ENCODE measurements at regions not wholly inside any gene's neighbourhood (a gene's known extent, or its start where the extent isn't known, plus 50 kb on each side); places are given as distances from the start of the nearest gene placed in this dataset.

DNA sequence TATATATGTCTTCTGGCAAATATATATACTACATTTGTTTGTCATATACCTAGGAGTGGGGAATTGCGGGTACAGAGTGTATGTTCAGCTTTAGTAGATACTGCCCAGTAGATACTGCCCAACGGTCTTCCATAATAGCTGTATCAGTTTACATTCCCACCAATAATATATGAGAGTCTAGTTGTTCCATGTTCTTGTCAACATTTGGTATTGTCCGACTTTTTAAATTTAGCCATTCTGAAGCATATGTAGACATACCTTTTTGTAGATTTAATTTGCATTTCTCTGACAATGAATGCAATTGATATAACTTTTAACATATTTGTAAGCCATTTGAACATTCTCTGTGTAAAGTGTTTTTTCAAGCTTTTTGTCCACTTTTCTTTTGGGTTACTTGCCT, 99.0 kb upstream of the HIVEP3 start:
- peaks cover 34% of the 10 kb centered on the region for H3K4me1 Mint-ChIP-seq (ENCODE audit: low read depth)
- DNase-seq = no peak
- H3K27ac Mint-ChIP-seq = no peak overlapping the region
- H3K36me3 Mint-ChIP-seq (ENCODE audit: low read depth) = no peaks in the 10 kb centered on the region
- peaks cover 4% of the 10 kb centered on the region for H3K9me3 Mint-ChIP-seq
- CTCF ChIA-PET = interaction anchor here (0.6 to 0.9 kb wide), 2 partner anchors 149 to 180 kb away, joined by 3 read pairs; no protein-coding TSS in a partner anchor
- no peak overlapping the region for H3K4me3 Mint-ChIP-seq
- H3K27me3 Mint-ChIP-seq (ENCODE audit: low read depth) = no peaks in the 10 kb centered on the region
- intact Hi-C loops (cut with micrococcal nuclease) = loop anchor here (2.0 kb wide), 2 partner anchors 17 to 67 kb away; no protein-coding TSS in a partner anchor

DNA sequence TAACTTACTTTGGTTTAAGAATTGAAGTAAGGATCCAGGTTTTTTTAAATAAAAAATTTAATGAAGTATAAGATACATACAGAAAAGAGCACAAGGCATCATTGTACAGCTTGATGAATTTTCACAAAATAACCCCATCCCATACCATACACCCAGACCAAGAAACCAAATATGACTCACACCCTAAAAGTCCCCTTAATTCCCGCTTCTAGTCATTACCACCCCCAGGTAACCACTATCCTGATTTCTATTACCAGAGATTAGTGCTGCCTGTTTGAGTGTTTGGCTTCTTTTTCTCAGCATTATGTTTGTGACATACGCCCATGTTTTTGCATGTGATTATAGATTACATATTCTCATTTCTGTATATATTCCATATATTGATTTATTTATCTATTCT, 98.5 kb upstream of the HIVEP3 start:
- Mint-ChIP-seq H3K4me1 (ENCODE audit: low read depth) (peaks cover 34% of the 10 kb centered on the region), H3K36me3 (ENCODE audit: low read depth) (no peaks in the 10 kb centered on the region), H3K4me3 (no peak overlapping the region), H3K27me3 (ENCODE audit: low read depth) (no peaks in the 10 kb centered on the region), H3K27ac (no peak overlapping the region), H3K9me3 (peaks cover 4% of the 10 kb centered on the region)
- intact Hi-C loops (cut with micrococcal nuclease) = loop anchor here (2.0 kb wide), 2 partner anchors 18 to 66 kb away; no protein-coding TSS in a partner anchor
- CTCF ChIA-PET = interaction anchor here (0.6 kb wide), 1 partner anchor 149 kb away, joined by 3 read pairs; no protein-coding TSS in a partner anchor
- peak; percentile 15 for DNase-seq

DNA sequence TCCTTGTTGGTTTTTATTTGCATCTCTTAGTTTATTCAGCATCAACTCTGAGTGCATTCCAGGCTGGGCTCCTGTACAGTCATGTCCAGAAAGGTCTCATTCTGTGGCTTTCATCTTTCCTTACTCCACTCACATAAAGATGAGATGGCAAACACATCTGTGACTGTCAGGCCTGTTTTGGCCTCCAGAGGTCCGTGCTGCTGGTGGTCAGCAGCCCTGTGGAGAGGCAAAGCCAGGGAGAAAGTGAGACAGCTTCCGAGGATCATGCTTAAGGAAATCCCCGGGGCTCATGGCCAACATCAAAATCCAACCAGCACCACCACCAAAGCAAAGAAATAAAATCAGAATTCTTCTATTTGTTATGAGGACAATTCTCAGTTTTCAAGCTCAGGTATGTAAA, 96.1 kb upstream of the HIVEP3 start:
- Mint-ChIP-seq H3K9me3 (peaks cover 4% of the 10 kb centered on the region), H3K27me3 (ENCODE audit: low read depth) (no peaks in the 10 kb centered on the region), H3K27ac (no peak overlapping the region), H3K4me3 (no peak overlapping the region), H3K36me3 (ENCODE audit: low read depth) (no peaks in the 10 kb centered on the region), H3K4me1 (ENCODE audit: low read depth) (peaks cover 44% of the 10 kb centered on the region)
- intact Hi-C loops (cut with micrococcal nuclease) = loop anchor here (5.0 kb wide), 1 partner anchor 78 kb away; no protein-coding TSS in a partner anchor
- DNase-seq = no peak
- CTCF ChIA-PET = no interaction called here

DNA sequence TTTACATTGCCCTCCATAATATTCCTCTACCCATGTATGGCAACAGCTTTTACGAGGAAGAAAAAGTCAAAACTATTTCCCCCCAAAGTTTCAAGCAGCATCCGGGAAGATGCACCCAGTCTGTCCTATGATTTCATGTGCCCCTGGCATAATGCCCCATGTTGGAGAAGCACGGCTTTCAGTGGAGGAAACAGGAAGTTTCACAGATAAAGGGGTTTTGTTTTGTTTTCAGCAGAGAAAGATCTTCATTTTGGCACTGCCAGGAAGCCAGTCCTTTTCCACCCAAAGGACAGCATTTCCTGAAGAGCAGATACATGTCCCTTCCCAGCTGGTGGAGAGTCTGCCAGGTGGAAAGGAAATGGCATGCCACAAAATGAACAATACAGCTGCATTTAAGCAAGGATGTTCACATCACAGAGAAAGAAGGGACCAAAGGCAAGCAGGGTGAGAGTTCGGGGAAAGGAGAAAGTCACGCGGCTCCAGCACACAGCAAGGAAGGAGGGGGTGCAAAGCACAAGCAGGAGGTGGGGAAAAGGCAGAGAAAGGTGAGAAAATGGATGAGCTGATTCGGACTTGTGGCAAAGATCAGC, 95.3 kb upstream of the HIVEP3 start:
- Mint-ChIP-seq H3K4me3 (peak overlapping the region; percentile 44), H3K4me1 (ENCODE audit: low read depth) (peaks cover 50% of the 10 kb centered on the region), H3K36me3 (ENCODE audit: low read depth) (no peaks in the 10 kb centered on the region), H3K27me3 (ENCODE audit: low read depth) (no peaks in the 10 kb centered on the region), H3K27ac (no peak overlapping the region), H3K9me3 (peaks cover 4% of the 10 kb centered on the region)
- CTCF ChIA-PET = no interaction called here
- intact Hi-C loops (cut with micrococcal nuclease) = loop anchor here (5.0 kb wide), 1 partner anchor 77 kb away; no protein-coding TSS in a partner anchor
- DNase-seq = peak; percentile 17

DNA sequence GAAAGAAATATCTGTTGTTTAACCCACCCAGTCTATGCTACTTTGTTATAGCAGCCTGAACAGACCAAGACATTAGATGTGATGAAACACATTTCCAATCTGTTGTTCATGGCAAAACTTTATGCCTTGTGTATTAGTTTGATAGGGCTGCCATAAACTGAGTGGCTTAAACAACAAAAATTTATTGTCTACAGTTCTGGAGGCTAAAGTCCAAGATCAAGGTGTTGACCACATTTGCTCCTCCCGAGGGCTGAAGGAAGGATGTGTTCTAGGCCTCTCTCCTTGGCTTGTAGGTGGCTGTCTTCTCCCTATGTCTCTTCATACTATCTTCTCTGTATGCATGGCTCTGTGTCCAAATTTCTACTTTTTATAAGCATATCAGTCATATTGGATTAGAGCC, 94.1 kb upstream of the HIVEP3 start:
- no peaks in the 10 kb centered on the region for H3K36me3 Mint-ChIP-seq (ENCODE audit: low read depth)
- intact Hi-C loops (cut with micrococcal nuclease) = loop anchor here (5.0 kb wide), 1 partner anchor 76 kb away; no protein-coding TSS in a partner anchor
- no peak overlapping the region for H3K27ac Mint-ChIP-seq
- DNase-seq = no peak
- H3K9me3 Mint-ChIP-seq = no peaks in the 10 kb centered on the region
- no peaks in the 10 kb centered on the region for H3K27me3 Mint-ChIP-seq (ENCODE audit: low read depth)
- no peak overlapping the region for H3K4me3 Mint-ChIP-seq
- H3K4me1 Mint-ChIP-seq (ENCODE audit: low read depth) = peaks cover 52% of the 10 kb centered on the region
- CTCF ChIA-PET = no interaction called here

DNA sequence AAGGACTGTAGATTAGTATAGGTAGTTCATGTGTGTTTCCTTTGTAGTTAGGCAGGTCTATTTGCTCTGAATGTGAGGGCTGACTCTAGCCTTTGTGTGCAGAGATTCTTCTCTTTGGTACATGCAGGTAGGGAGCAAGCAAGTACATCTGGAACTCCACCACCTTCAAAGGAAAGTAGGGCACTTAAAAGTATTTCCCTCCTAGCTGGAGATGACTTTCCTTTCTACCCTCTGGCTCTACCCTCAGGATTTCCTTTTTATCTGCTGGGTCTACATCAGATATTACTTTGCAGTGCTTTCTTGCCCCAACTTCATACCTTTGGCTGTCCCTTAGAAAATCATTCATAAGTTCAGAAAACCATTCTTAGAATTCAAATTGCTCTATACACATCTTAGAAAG, 91.7 kb upstream of the HIVEP3 start:
- DNase-seq = no peak
- H3K9me3 Mint-ChIP-seq = no peaks in the 10 kb centered on the region
- intact Hi-C loops (cut with micrococcal nuclease) = loop anchor here (5.0 kb wide), 1 partner anchor 73 kb away; no protein-coding TSS in a partner anchor
- CTCF ChIA-PET = no interaction called here
- H3K36me3 Mint-ChIP-seq (ENCODE audit: low read depth) = no peaks in the 10 kb centered on the region
- no peaks in the 10 kb centered on the region for H3K27me3 Mint-ChIP-seq (ENCODE audit: low read depth)
- peaks cover 48% of the 10 kb centered on the region for H3K4me1 Mint-ChIP-seq (ENCODE audit: low read depth)
- H3K27ac Mint-ChIP-seq = no peak overlapping the region
- H3K4me3 Mint-ChIP-seq = no peak overlapping the region

DNA sequence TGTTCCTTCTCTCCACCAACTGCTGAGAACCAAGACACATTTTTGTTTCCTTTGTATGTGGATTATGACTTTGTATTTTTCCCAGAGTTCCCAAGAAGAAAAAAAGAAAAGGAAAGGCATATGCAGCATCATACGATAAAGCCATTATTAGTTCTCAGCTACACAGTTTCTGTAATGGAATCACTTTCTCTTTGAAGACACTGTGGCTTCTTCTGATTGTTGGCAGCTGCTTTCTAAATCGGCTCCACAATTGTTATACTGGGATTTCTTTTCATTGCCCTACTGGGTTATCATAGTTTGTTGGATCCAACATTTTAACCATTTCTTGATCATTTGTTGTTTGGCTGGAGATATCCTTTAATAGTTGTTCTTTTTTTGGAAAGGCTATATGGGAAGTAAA, 89.5 kb upstream of the HIVEP3 start:
- CTCF ChIA-PET = no interaction called here
- Mint-ChIP-seq H3K9me3 (no peaks in the 10 kb centered on the region), H3K27ac (no peak overlapping the region)

DNA sequence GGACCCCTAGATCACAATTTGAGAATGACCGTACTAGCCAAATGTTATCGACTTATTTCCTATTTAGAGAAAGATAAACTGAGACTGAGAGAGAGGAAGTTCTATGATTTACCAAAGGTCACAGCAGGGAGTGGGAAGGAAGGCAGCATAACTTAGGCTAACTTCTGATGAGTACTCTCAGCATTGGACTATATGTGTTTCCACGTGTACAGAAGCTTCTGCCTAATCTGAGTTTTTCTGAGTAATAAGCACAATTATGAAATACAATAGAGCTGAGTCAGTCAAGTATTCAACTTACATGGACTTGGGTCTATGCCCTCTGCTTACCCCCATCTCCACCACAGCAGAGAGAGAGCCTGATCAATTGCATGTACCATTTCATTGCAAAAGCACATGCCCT, 88.1 kb upstream of the HIVEP3 start:
- Mint-ChIP-seq H3K27me3 (ENCODE audit: low read depth) (no peaks in the 10 kb centered on the region), H3K4me1 (ENCODE audit: low read depth) (peaks cover 32% of the 10 kb centered on the region), H3K4me3 (no peak overlapping the region), H3K9me3 (no peaks in the 10 kb centered on the region), H3K27ac (no peak overlapping the region), H3K36me3 (ENCODE audit: low read depth) (no peaks in the 10 kb centered on the region)
- intact Hi-C loops (cut with micrococcal nuclease) = no loop called here
- no peak for DNase-seq
- CTCF ChIA-PET = no interaction called here

More for the DNA sequence above, 89.5 kb upstream of the HIVEP3 start:
- DNase-seq = no peak
- no peaks in the 10 kb centered on the region for H3K27me3 Mint-ChIP-seq (ENCODE audit: low read depth)
- H3K36me3 Mint-ChIP-seq (ENCODE audit: low read depth) = no peaks in the 10 kb centered on the region
- no peak overlapping the region for H3K4me3 Mint-ChIP-seq
- H3K4me1 Mint-ChIP-seq (ENCODE audit: low read depth) = peaks cover 28% of the 10 kb centered on the region
- intact Hi-C loops (cut with micrococcal nuclease) = no loop called here

DNA sequence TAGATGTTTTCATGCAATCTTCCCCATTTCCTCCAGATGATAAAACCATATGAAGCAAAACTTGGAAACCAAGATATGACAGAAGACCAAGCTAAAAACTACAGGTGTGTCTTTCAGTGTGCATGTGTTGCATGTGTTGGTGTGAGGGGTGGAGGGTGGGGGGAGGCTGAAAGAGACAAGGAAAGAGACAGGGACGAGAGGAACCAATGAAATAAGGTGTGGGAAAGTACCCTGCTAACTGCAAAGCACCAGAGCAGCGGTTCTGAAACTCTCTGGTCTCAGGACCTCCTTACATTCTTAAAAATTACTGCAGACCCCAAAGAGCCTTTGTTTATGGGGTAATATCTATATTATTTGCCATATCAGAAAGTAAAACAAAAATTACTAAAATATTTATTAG, 87.4 kb upstream of the HIVEP3 start:
- H3K4me1 Mint-ChIP-seq (ENCODE audit: low read depth) = peaks cover 31% of the 10 kb centered on the region
- CTCF ChIA-PET = no interaction called here
- no peaks in the 10 kb centered on the region for H3K27me3 Mint-ChIP-seq (ENCODE audit: low read depth)
- no peaks in the 10 kb centered on the region for H3K36me3 Mint-ChIP-seq (ENCODE audit: low read depth)
- intact Hi-C loops (cut with micrococcal nuclease) = no loop called here
- no peak for DNase-seq
- no peak overlapping the region for H3K4me3 Mint-ChIP-seq
- H3K9me3 Mint-ChIP-seq = no peaks in the 10 kb centered on the region
- H3K27ac Mint-ChIP-seq = no peak overlapping the region

DNA sequence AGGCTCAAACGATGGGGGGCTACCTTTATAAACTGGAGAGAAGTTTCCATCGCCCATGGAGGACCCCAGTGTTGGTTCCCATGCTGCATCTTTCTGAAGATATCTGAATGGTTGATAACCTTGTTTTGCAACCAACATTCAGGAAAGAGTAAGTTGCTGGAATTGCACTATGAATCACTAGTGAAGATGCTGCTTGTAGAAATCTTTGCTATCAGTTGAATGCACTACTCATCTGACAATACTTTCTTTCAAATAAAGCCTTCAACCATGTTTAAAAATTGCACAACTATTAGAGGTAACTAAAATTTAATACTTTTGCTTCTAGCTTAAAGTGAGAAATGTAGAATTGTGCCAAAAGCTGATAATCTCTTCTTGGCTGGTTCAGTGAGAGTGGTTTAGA, 86.8 kb upstream of the HIVEP3 start:
- intact Hi-C loops (cut with micrococcal nuclease) = no loop called here
- no peak for DNase-seq
- CTCF ChIA-PET = no interaction called here

DNA sequence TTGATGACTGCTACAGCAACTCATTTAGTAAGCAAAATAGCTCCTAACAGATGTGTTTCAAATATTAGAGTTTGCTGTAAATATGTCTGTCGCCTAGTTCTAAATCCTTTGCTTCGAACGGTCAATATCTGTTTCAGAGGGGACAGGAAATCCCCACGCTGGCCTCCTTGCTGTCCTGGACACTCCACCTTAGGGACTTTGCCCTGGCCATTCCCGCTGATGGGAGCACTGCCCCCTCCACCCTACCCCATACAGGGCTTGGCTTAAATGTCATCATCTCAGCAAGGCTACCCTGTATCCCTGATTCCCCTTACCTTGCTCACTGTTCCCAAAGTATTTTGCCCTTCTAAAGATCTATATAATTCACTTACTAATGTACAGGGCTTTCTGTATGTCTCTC, 86.1 kb upstream of the HIVEP3 start:
- H3K36me3 Mint-ChIP-seq (ENCODE audit: low read depth) = no peaks in the 10 kb centered on the region
- intact Hi-C loops (cut with micrococcal nuclease) = no loop called here
- H3K4me1 Mint-ChIP-seq (ENCODE audit: low read depth) = peaks cover 23% of the 10 kb centered on the region
- H3K4me3 Mint-ChIP-seq = no peak overlapping the region
- no peaks in the 10 kb centered on the region for H3K9me3 Mint-ChIP-seq
- CTCF ChIA-PET = no interaction called here
- DNase-seq = no peak
- no peaks in the 10 kb centered on the region for H3K27me3 Mint-ChIP-seq (ENCODE audit: low read depth)
- no peak overlapping the region for H3K27ac Mint-ChIP-seq

More for the DNA sequence above, 86.8 kb upstream of the HIVEP3 start:
- Mint-ChIP-seq H3K4me1 (ENCODE audit: low read depth) (peaks cover 27% of the 10 kb centered on the region), H3K4me3 (no peak overlapping the region), H3K36me3 (ENCODE audit: low read depth) (no peaks in the 10 kb centered on the region), H3K9me3 (no peaks in the 10 kb centered on the region), H3K27ac (no peak overlapping the region), H3K27me3 (ENCODE audit: low read depth) (no peaks in the 10 kb centered on the region)

DNA sequence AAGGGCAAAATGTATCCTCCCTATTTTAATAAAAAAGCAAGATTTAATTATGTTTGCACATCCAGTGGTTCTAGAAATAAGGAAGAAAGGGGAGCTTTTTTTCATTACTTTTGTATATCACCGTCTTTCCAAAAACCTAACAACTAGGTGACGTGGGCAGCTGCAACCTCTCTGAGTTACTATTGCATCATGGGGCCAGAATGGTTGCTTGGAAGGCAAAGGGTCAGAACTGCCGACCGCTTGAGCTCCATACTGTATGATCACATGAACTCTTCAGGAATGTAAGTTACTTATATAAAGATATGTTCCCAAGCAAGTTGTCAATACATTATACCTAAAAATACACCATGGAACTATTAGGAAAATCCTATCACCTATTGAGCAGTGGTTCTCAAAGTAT, 85.6 kb upstream of the HIVEP3 start:
- peaks cover 21% of the 10 kb centered on the region for H3K4me1 Mint-ChIP-seq (ENCODE audit: low read depth)
- no peaks in the 10 kb centered on the region for H3K27me3 Mint-ChIP-seq (ENCODE audit: low read depth)
- H3K9me3 Mint-ChIP-seq = no peaks in the 10 kb centered on the region
- no peak for DNase-seq
- no peak overlapping the region for H3K4me3 Mint-ChIP-seq
- intact Hi-C loops (cut with micrococcal nuclease) = no loop called here
- H3K36me3 Mint-ChIP-seq (ENCODE audit: low read depth) = no peaks in the 10 kb centered on the region
- CTCF ChIA-PET = no interaction called here
- no peak overlapping the region for H3K27ac Mint-ChIP-seq

DNA sequence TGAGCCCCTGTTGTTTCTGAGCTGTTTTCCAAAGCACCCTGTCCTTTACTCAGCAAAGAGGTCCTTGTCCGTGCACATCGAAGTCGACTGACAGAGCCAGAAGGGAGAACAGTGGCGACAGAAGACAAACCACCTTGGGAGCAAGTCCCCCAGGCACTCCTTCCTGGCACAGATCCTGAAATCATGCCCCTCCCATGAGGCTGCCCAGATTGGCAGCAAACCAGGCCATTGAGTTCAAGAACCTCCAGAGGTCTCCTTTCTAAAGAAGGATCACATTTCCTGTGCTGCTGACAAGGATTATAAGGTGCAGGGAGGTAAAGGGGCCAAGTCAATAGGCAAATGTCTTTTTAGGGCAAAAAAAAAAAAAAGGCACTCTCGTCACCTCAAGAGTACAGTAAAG, 84.7 kb upstream of the HIVEP3 start:
- no peak for DNase-seq
- Mint-ChIP-seq H3K4me1 (ENCODE audit: low read depth) (peaks cover 15% of the 10 kb centered on the region), H3K36me3 (ENCODE audit: low read depth) (no peaks in the 10 kb centered on the region), H3K4me3 (no peak overlapping the region), H3K9me3 (no peaks in the 10 kb centered on the region), H3K27me3 (ENCODE audit: low read depth) (no peaks in the 10 kb centered on the region), H3K27ac (no peak overlapping the region)
- CTCF ChIA-PET = no interaction called here
- intact Hi-C loops (cut with micrococcal nuclease) = no loop called here
